HG03342 (cell line): ENCODE measurements at regions not wholly inside any gene's neighbourhood (a gene's known extent, or its start where the extent isn't known, plus 50 kb on each side); places are given as distances from the start of the nearest gene placed in this dataset.

Source experiments
- ATAC-seq: cut with Tn5 transposase; IDR thresholded peaks from one replicate; pipeline ENCODE4 v1.9.1; 2021; ENCODE audit warnings: mild to moderate bottlenecking, moderate library complexity; ENCODE audit not compliant: unreplicated experiment

DNA sequence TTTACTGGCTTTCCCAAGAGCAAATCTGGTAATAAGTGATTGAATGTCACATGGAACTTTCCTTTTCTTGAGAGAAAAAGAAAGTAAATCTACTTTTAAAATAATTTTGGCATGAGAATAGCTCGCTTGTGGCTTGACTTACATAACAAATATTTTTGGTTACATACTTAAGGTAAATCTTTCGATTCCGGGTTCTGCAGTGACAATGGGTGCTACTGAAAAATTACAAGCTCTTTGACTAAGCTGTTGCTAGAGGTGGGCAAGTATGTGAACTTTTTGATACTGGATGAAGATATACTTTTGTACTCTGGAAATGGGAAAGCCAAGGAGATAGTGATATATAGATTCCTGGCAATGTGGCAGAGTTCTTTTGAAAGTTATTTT, 51.9 kb upstream of the OTOL1 start:
- ATAC-seq: no peak

DNA sequence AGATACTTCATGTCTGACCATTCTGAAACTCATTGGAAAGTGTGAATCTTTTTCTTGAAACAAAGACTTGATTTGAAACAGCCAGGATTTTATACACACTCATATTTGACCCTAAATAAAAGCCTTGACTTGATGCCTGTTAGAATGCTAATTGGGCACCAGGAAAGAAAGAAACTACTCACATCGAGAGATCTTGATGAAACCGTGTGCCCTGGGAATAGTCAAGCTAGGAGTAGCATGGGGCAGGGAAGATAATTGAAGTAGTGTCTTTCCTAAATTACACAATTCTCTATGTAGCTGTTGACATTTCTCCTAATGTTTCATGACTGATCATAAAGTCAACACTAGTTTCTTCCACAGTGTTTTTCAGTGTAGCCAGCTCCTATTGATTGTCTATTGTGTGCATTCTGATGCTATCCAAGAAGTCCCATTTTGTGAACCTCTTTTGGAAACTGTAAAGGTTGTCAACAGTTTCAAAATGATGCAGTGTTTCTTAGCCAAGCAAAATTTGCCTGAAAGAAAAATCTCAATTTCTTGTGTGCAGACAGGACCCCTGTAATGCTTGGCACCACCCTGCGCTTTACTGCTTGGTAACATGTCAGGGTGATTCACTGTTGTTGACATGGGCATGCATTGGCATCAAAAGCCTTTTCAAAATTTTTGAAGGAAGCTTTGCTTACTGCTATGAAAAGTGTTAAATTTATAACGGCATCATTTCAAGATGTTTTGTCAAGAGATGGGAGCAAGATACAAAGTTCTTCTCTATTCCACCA, 52.5 kb upstream of the OTOL1 start:
- no peak for ATAC-seq

DNA sequence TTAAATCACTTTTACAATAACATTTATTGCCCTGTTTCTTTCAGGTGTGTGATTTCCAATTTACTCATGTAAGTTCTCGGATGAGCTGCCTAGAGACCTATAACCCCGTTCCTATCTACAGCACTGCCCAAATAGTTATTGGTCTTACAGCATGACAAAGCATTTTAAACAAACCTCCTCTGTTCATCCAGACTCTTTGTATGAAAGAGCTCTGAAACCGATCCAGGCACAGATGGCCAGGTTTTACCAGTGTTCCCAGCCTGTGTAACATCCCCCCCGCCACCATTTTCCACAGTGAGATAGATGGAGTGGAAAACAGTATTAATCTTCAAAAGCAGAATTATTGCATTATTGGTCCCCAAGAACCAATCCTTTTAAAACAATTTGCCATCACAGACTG, 59.0 kb upstream of the SPTSSB start:
- no peak for ATAC-seq

DNA sequence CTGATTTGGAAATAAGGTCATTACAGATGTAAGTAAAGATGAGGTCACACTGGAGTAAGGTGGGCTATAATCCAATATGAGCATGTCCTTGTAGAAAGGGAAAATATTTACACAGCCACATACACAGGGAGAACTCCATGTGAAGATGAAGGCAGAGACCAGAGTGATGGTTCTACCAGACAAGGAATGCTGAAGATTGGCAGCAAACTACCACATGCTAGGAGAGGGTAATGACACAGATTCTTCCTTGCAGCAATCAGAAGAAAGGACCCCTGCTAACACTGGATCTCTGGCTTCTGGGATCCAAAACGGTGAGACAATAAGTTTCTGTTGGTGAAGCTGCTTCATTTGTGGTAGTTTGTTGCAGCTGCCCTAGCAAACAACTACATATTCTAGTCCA, 56.0 kb upstream of the SPTSSB start:
- no peak for ATAC-seq

DNA sequence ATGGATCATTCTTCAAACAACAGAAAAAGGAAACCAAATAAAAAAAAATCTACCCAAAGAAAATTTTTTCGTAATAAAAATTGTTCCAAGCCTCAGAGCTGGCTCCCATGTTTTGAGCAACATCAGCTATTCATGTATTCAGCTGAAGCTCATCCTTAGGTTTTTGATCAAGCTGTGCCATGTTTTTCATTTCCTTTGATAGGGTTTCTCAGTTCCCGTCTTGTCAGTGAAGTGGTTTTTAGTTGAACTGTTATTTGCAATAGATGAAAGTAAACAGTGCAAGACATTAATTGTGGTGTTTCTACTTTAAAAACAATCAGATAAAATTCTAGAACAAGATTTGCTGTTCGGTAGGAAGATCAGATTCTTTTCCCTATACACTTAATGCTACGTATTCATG, 55.4 kb upstream of the SPTSSB start:
- no peak for ATAC-seq

DNA sequence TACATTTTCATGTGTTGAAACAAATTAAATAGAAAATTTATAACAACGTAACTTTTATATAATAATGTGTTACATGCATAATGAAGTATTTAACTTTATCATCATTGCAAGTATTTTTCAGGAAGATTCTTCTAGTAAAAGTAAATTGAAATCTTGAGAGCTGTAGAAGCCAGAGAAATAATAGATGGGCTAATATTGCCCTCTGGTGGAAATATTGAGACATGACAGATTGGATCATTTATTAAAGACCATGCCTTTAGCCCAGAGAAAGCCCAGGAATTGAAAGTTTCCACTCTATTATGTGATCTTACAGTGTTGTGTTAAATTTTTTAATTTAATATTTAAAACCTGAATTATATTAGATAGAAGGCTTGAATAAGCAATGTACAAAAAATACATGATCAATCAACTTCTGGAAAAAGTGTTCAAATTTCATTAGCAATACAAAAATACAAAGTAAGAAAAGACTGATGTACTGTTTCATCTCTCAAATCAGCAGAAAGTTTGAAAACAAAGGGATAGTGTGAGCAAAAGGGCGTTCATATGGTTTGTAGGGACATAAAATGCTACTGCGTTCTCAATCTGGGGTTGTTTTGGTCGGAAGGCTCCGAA, 52.7 kb upstream of the SPTSSB start:
- ATAC-seq: peak; percentile 69

DNA sequence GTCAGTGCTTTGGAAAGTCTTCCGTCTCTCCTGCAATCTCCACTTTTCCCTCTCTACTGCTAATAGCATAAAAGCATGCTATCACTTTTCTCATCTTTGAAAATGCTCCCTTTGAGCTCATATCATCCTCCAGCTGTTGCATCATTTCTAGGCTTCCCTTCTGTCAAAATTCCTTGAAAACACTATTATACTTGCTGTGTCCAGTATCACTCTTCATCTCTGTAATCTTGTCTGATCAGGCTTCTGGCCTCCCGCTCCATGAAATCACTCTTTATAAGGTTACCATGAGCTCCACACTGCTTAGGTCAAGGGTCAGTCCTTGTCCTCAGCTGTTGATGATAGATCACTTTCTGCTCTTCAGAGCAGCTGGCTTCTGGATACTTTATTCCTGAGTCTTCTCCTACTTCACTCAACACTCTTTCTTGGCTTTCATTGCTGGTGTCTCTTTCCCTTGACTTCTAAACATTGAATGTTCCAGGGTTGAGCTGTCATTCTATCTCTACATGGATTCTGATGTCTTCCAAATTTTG, 50.9 kb upstream of the SPTSSB start:
- no peak for ATAC-seq
